Stimulated activated CD8-positive, alpha-beta memory T cell treated with anti-CD3 and anti-CD28 coated beads, Interleukin-4, amount 100 ng/mL, for 4 hours (primary cell): ENCODE measurements at regions not wholly inside any gene's neighbourhood (a gene's known extent, or its start where the extent isn't known, plus 50 kb on each side); places are given as distances from the start of the nearest gene placed in this dataset.

ENCODE experiments used
- DNase-seq, 2 donors: peaks; one replicate each; pipeline ENCODE4 v3.0.0-alpha.2; 2020; ENCODE audit warnings: low read depth in 2 of 2, low spot score in 1 of 2

DNA sequence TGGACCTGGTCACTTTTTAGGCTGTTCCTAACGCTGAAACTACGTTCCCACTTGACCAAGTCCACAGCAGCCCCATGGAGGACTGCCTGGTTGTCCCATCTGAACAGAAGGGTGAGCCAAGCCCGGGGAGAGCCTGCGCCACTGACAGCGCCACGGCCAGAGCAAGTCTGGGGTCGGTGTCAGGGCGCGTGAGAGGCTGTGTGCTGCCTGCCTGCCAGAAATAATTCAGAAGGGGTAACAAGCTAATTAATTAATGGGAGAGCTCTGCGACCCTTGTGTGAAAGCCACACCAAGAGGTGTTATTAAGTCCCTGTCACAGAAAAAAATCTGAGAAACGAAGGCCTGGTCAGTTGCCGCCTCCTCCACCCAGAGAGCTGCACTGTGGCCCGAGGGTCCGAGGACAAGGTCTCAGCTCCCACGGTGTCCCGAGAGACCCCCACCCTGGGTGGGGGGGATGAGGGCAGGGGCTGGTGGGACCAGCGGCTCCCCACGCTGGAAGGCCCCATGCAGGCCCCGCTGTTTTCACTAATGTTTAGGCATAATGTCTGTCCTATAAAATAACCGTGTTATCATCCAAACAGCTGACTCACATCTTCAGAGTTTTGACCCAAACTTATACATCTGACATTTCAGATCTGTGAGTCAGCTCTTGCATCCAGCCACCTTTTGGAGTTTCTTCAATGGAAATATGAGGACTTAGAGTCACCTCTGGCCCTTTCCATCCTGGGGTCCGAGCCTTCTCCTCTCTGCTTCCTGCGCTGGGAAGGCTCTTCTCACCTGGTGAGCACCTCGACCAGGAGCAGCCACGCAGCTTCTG lies 58.5 kb downstream of the DLL1 start:
- no peak for DNase-seq

DNA sequence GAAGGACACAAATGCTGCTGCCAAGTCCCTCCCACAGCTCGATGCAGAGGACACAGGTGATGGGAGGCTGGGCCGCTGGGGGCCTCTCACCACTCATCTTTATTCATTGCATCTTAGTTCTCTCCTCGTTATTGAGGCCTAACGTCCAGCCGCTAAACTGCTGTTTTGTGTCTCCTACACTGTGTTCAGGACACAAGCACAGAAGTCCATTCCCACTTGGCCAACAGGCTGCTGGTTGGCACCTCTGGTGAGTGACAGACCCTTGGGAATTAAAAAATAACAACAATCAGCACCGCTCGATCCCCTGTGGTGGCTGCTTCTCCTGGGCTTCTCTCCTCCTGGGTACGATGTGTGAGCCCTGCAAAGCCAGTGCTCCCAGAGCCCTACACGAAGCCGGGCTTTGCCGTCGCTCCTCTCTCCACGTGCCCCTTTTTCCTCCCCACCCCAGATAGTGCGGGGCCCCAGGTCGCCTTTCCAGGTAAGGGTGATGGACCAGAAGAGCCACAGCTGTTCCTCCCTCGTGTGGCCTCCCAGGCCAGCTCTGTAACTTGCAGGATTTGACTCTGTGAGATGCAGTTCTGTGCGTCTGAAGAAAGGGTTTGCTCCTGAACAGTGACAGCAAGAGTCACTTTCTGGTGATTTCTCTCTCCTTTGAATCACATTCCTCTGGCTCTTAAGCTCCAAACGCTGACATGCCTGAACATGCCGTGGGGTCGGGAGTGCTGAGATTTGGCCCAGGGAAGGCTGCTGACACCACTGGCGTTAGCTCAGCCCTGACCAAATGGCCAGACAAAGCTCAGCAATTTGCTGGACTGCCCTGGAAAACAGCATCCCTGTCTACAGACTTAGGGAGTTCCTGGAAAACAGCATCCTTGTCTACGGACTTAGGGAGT lies 59.3 kb downstream of the DLL1 start:
- DNase-seq: no peak

DNA sequence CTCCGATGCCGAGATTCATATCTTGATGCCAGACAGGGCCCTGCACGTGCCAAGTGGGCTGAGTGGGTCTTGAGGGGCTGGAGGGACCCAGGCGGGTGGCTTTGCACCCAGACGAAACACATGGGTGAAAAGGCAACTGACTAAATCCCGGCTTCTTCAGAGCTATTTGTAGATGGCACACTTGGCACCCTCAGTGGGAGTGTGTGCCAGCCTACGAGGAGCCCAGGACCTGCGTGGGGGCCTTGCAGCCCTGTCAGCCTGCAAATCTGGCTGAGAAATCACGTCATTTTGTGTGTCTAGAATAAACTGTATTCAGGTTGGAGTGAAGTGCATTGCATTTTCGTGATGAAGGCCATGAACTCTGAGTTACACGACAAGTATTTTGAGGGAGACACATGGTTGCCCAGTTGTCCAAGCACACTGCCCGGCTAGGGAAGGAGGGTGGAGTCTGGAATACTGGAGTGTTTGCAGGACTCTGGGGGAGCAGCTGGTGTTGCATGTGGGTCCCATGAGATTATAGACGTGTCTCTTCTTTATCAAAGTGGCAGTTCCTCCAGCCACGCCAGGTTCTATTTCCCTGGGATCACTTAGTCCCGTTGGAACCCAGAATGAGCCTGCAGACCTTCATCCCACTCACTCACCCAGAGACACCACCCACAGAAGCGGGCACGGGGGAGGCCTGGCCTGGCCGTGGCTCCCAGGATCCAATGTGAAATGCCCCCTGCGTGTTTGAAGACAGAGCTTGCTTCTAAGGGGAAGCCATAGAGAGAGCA lies 60.2 kb downstream of the DLL1 start:
- no peak for DNase-seq

DNA sequence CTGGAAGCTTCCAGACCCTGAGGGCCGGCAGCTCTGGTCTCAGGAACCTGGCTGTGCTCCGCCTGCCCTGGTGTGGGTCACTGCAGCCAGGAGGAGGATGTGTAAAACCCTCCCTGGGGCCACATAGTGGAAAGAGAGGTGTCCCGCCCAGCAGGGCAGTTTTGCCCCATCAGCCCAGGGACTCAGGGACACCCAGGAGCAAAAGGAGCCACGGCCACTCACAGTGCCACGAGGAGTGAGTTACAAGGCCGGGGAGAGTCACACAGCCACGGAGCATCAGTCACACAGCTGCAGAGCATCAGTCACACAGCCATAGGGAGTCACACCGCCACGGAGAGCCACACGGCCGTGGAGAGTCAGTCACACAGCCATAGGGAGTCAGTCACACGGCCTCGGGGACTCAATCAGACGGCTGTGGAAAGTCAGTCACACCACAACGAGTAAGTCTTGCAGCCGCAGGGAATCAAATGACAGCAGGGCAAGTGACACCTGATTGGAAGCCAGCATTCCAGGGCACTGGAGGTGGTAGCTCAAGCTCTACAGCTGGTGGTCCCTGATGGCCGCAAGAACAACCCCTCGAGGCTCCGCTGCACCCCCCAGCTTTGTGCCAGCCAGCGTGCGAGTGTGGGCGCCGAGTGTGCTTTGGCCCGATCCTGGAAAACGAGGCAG lies 60.9 kb downstream of the DLL1 start:
- DNase-seq: no peak

DNA sequence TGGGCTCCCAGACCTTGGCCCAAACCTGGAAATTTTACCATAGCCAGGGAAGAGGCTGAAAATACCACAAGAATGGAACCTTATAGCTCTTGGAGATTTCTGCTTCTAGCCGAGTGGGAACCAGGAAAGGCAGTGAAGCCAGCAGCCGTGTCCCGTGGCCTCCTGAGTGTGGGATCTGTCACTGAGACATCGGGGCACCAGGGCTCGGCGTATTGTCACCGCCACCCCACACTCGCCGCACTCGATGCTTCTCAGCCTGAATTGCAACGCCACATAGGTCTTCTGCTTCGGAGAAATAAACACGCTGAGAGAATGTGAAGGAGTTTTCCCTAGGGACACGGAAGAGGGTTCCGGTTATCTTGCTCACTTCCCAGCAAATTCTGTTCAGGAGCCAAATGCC lies 61.5 kb downstream of the DLL1 start:
- no peak for DNase-seq

DNA sequence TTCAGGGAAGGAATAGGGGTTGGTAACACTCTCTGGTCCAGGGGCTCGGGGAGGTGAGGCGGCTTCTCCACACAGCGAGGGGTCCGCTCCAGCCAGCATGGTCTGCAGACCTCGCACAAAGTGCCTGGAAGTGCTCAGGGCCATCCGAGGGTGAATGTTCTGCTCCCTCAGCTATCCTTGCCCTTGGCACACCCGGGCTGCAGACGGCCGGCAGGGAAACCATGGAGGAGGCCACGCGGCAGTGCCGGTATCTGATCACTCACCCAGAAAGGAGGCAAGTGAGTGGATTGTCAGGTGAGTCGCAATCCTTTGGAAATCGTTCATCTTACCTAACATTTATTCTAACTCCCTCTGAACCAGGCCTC lies 62.0 kb downstream of the DLL1 start:
- no peak for DNase-seq

DNA sequence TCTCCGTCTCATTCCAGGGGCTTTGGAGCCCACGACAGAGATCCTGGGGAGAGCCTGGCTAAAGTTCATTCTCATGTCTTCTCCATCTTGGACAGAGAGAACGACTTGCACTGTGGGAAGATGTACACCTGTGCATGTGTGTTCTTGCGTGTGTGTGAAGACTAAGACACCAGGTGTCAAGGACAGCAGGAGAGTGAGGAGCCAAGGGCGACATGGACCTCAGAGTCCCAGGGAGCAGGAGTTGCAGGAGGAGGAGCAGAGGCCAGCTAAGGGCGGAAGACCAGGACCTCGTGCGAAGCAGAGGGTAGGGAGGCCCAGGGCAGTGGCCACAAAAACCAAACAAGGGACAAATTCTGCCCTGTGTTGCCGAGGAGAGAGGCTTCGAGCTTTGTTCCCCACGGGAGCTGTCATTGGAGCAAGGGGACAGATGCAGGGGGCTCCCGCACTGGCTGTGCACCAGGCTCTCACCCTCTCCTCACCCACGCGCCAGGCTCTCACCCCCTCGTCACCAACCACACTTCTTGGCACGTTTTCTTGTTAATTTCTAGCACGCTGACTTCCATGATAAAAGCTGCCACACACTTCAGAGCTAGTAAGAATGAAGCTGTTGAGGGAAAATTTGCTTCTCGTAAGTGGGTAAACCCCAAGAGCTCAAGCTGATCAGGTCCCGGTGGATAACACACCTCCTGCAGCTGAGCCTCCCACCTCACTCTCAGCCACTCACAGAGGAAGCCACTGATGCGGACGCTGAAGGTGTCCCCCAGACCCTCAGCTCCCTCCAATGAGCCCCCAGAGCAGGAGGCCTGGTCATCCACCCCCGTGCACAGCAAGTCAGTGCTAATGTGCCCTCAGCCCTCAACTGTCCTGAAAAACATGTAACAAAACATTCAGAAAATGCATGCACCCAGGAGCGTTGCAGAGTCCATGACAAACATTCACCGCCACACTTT lies 62.6 kb downstream of the DLL1 start:
- DNase-seq: no peak

DNA sequence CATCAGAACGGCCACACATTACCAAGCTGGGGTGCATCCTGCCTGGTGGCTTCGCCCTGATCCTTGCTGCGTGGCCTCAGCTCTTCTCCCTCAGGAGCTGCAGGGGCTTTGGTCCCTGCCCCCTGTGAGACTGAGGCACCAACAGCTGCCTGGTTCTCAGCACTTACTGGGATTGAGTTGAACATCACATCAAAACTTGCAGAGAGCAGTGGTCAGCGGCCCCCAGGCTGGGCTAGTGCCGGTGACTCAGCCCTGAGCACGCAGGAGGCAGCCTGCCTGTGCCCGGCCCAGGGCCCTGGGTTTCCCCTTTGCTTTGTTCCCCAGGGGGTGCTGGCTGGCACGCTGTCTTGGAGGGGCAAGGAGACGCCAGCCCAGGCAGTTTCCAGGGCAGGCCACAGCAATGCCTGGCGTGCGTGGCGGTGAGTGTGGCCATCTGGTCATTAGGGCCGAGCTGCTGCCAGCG lies 63.3 kb downstream of the DLL1 start:
- DNase-seq: no peak

DNA sequence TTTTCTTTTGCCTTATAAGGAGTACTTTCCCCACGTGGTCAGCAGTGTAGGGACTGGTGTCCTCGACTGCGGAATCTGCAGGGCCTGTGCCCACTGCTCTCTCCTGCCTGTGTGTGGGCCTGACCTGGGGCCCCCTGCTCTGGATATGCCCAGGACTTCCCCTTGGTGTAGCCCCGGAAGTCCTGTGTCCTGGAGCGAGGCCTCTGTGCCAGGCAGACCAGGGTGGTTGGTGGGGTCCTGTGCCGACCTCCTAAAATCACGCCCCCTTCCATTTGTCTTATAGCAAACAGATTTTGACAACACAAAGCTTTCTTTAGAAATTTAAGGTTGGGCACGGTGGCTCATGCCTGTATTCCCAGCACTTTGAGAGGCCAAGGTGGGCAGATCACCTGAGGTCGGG lies 64.2 kb downstream of the DLL1 start:
- DNase-seq: no peak

DNA sequence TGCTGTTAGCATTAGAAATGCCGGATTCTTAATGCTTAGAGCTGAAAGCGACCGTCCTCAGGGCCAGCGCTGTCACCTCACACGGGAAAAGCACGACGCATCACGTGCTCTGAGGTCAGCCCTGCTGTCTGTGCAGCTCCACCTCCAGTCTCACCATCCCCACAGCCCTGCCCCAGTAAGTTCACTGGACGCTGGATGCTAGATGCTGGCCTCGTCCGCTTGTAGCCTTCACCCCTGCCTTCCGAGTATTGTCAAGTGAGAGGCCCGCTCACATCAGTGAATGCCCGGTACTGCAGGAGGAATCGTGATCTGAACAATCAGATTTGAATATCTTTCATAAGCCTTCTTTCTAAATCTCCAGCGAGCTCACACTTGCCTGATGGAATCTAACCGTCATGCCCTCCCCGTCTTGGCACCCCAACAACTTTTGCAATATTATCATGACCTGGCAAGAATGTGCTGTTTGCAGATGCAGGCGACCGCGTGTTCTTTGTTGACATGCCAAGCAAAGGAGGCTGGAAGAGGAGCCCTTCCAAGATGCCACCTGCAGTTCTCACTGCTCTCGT lies 64.9 kb downstream of the DLL1 start:
- no peak for DNase-seq

DNA sequence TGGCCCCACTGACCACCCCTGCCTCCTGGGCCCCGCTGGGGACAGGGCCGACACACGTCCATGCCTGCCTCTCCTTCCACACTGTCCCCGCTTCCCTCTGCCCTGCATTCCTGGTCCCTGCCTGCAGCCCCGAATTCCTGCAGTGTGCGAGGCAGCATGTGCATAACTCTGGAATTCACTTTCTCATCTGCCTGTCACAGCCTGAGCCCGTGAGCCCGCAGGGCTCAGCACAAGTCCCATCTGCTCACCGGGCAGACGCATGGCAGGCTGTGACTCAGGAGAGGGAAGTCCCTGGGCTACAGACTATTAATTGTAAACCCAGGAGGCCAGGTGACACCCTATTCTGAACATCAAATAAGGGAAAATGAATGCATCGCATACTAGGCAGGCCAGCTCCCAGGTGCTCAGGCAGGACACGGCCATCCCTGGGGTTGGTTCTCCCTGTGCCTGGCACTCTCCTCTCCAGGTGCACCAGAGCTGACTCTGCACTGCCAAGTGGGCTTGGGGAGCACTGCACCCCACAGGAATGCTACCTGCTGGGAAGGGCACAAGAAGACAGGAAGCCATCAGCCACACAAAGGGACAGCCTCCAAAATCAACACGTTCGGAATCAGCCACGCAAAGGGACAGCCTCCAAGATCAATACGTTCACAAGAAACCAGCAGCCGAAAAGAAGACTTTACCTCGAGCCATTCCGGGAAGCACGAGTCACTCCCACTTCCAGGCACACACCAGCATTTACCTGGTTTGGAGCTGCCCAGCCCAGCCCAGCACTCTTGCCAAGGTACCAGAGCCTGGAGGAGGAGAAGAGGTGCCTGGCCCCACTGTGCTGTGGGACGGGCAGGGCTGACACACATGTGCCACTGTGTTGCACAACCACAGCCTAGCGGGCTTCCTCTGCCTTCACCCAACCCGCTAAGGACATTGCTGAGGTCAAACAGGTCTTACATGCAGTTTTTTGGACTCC lies 65.9 kb downstream of the DLL1 start:
- no peak for DNase-seq

DNA sequence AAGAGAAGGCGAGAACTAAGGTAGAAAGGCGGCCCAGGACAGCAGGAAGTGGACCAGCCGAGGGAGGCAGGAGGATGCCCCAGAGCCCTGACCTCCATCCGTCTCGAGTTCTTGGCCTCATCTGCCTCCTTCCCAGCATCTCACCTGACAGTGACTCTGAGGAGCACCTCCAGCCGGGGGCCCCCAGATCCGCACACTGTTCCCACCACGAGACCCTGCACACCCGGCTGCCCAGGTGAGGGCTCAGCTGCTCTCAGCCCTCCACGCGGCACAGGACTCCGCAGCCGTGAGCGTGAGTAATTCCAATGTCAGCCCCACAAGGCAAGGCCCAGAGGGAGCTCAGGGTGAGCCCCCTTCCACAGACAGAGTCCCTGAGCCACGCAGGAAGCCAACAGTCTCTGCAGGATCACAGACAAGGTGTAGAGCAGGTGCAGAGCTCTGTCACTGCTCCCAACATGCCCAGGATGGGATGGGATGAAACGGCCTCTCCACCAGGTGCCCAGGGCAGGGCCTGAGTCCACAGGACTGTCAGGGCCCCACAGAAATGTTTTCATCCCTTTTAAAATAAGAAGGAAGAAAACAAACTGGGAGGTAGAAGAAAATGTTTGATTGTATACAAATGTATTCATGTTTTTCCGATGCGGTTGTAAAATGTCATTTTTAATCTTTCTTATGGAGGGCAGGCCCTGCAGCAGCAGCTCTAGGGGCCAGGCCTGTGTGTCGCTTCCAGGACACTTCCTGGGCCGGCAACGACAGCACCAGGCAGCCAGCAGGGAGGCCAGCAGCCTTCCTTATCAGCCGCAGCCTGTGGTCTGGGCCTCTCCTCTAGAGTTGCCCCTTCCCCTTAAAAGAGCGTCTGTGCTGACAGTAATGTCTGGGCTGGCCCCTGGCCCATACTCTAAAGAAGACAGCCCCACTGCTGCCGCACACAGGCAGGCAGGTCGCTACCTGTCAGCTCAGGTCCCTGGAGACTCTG lies 66.9 kb downstream of the DLL1 start:
- DNase-seq: no peak

DNA sequence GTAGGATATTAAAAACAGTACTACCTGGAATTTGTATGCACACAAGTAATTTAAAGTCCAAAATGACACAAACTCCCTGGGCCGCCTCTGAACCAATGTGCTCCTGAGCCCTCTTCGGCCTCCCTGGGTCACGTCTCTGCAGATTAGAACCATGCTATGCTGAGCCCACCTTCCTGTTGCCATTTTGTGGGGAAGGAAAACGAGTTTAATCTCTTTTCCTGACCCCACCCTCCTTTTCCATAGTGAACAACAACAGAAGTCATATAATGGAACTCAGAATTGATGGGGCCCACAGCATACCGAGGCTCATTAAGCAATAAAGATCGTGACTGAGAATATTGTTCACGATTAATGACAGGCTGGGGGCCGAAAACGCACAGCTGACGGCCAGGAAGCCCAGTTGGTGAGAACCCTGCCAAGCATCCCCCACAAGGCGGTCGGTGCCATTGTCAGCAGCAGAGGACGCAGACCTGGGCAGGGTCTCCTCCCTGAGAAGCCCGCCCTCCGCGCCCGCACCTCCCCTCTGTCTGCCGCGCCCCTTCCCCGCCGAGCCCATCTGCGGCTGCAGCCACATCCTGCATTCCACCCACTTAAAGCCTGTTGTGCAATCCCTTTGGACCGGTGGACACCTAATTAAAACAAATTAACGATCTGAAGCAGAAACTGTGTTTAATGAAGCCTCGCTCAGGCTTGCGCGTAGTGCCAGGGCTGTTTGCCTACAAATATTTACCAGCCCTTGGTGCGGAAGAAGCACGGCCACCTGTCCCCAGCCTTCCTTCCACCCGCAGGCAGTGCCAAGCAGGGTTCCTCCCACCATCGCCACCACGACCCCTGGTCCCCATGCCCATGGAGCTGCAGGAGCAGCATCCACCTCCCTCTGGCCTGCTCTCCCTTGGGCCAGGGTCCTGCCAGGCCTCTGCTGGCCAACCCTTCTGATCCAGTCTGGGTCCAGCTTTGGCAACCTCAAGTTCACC lies 68.1 kb downstream of the DLL1 start:
- no peak for DNase-seq

DNA sequence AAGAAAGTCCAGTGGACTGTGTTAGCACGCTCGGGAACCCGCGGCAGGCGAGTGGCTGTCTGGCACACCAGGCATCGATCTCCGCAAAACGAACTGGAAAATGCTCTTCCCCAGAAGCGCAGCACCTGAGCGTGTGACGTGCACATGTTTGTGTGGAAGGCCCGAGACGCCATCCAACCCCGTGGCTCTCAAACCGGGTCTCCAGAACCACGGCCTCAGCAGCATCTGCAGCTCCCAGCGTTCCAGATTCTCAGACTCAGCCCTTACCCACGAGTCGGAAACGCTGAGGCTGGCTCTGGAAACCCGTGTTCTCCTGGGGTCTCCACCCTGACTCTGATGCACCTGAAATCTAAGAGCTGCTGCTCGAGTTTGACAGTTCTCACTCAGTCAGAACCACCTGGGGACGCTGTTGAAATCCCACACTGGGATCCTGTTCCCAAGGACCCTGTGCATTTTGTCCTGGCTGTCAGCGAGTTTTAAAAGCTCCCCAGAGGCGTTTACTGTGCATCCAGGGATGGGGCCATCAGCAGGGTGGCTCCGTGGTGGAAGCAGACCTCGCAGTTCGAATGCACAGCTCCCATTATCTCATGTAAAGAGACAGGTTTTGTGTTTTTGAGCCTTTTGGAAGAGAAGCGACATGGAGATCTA lies 69.0 kb downstream of the DLL1 start:
- DNase-seq: no peak

DNA sequence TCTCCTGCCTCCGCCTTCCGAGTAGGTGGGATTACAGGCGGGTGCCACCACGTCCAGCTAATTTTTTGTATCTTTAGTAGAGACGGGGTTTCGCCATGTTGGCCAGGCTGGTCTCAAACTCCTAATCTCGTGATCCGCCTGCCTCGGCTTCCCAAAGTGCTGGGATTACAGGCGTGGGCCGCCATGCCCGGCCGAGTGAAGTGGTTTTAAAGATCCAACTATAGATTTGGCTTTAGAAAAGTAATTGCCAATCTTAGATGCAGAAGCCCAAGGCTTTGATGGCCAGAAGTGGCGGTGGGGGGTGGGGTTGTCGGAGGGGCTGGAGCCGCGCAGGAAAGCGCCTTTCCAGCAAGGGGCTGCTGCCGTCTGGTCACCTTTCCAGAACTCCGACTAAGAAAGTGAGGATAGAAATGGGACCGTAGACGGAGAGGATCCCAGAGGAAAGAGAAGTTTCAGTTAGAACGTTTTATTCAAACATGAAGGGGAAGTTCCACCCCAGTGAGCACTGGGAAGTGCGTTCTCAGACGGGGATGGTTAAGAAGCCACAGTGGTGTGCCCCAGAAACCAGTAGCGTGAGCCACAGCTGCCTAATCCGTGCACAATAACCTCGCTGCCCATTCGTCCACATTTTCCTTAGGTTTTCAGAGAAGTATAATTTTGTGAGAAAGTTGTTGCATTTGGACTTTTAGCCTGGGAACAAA lies 69.7 kb downstream of the DLL1 start:
- no peak for DNase-seq
